Fibroblast of upper back skin (primary cell): ENCODE measurements at regions not wholly inside any gene's neighbourhood (a gene's known extent, or its start where the extent isn't known, plus 50 kb on each side); places are given as distances from the start of the nearest gene placed in this dataset.
"Not testable (repeated sequence)": the region's sequence is repeated elsewhere in the genome, so short reads cannot be mapped to it uniquely, and the experiment has no call there.

ENCODE experiments used
- DNase-seq: peaks from one replicate; pipeline ENCODE4 v3.0.0-alpha.2; 2013

- DNase-seq, result not testable (repeated sequence)
These were observed 82.0 kb upstream of the ADRB2 start for GRCh38 chr5:148744380-148744779.

GRCh38 chr5:148746826-148747535, 79.4 kb upstream of the ADRB2 start:
- peak; percentile 26 for DNase-seq

GRCh38 chr5:148747536-148747906, 78.9 kb upstream of the ADRB2 start:
- no peak for DNase-seq

- DNase-seq, result no peak
These were observed 77.6 kb upstream of the ADRB2 start for GRCh38 chr5:148748702-148749392.

- no peak for DNase-seq
These were observed 75.8 kb upstream of the ADRB2 start for GRCh38 chr5:148750614-148751013.

- no peak for DNase-seq
These were observed 75.4 kb upstream of the ADRB2 start for GRCh38 chr5:148751025-148751424.

GRCh38 chr5:148752375-148752774, 74.0 kb upstream of the ADRB2 start:
- DNase-seq, result not testable (repeated sequence)

GRCh38 chr5:148759101-148759500, 67.3 kb upstream of the ADRB2 start:
- DNase-seq, result no peak

GRCh38 chr5:148760945-148761638, 65.3 kb upstream of the ADRB2 start:
- DNase-seq, result no peak

- DNase-seq, result no peak
These were observed 62.4 kb upstream of the ADRB2 start for GRCh38 chr5:148763996-148764395.

- no peak for DNase-seq
These were observed 61.4 kb upstream of the ADRB2 start for GRCh38 chr5:148765061-148765460.

GRCh38 chr5:148768806-148769415, 57.5 kb upstream of the ADRB2 start:
- DNase-seq, result no peak

- DNase-seq, result no peak
These were observed 56.5 kb upstream of the ADRB2 start for GRCh38 chr5:148769941-148770340.

GRCh38 chr5:148774313-148774712, 52.1 kb upstream of the ADRB2 start:
- no peak for DNase-seq

- DNase-seq, result no peak
These were observed 50.1 kb upstream of the ADRB2 start for GRCh38 chr5:148776261-148776660.
